ENCODE measurements at regions not wholly inside any gene's neighbourhood (a gene's known extent, or its start where the extent isn't known, plus 50 kb on each side); places are given as distances from the start of the nearest gene placed in this dataset.

DNA sequence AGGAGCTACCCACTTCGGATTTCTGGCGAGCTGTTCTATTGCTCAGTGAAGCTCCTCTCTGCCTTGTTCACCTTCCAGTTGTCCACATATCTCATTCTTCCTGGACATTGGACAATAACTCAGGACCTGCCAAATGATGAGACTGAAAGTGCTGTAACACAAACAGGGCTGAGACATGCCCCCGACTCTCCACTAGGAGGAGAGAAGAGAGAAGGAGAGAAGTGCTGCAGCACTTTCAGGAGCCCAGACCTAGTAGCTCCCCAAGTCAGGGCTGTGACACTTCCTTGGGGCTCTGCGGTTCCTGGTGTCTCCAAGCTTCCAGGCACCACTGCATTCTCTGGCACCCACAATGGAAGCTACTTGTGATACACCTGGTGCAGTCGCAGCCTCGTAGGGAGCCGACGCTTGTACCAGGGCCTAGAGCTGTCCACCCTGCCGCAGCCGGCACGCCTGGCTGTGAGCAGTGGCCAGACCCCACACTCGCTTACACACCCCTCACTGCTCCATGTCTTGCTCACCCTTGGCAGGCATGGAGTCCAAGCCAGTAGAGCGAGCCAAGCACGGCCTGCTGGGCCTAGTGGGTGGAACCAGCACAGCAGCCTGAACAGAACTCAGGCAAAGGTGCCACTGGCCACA is 234.9 kb downstream of the TECRL start:
- TF ChIP-seq CTCF (IDR thresholded peaks at IDR 0.05), result no peak
- no peaks in the 10 kb centered on the region for H3K36me3 ChIP-seq

DNA sequence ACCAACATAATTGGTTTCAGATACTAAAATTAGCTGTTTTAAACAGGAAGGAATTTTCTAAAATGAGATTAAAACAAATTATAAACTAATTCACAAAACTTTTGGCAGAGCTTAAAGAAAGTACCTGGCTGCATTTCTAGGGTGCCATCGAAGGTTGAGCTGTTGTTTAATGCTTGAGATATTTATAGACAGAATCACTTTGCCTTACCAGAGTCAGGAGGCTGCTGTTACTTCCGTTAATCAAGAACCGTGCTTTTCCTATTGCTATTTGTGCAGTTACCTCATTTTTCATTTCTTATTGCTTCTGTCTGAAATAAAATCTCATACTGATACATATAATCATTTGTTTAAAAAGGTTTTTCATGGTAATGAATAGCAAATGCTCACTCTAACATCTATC is 242.9 kb downstream of the TECRL start:
- Histone ChIP-seq H3K27ac (no peak overlapping the region), H3K36me3 (no peaks in the 10 kb centered on the region), H3K27me3 (no peaks in the 10 kb centered on the region), H3K9me3 (no peaks in the 10 kb centered on the region), H3K4me1 (no peaks in the 10 kb centered on the region), H3K4me3 (no peak overlapping the region)
- no peak for TF ChIP-seq CTCF (IDR thresholded peaks at IDR 0.05)
- no peak for DNase-seq
- intact Hi-C loops (cut with DNase I; ENCODE audit: low total_unique reads), result no loop called here

More for the DNA sequence above, 234.9 kb downstream of the TECRL start:
- no peak for DNase-seq
- H3K4me3 ChIP-seq, result no peak overlapping the region
- H3K27ac ChIP-seq, result no peak overlapping the region
- no peaks in the 10 kb centered on the region for H3K27me3 ChIP-seq
- no peaks in the 10 kb centered on the region for H3K4me1 ChIP-seq
- intact Hi-C loops (cut with DNase I; ENCODE audit: low total_unique reads), result no loop called here
- no peaks in the 10 kb centered on the region for H3K9me3 ChIP-seq

GRCh38 chr4:64158648-64159326 is 250.5 kb downstream of the TECRL start:
- H3K27me3 ChIP-seq, result no peaks in the 10 kb centered on the region
- peak in 1 of 2 donors; percentile 43 for DNase-seq
- peak; percentile 39 to 50 for TF ChIP-seq CTCF (IDR thresholded peaks at IDR 0.05)
- intact Hi-C loops (cut with DNase I; ENCODE audit: low total_unique reads), result no loop called here
- no peaks in the 10 kb centered on the region for H3K9me3 ChIP-seq
- no peaks in the 10 kb centered on the region for H3K36me3 ChIP-seq
- H3K4me3 ChIP-seq, result no peak overlapping the region
- no peak overlapping the region for H3K27ac ChIP-seq
- no peaks in the 10 kb centered on the region for H3K4me1 ChIP-seq

- H3K27me3 ChIP-seq, result no peaks in the 10 kb centered on the region
- no peak overlapping the region for H3K27ac ChIP-seq
- no peak for DNase-seq
- H3K36me3 ChIP-seq, result no peaks in the 10 kb centered on the region
- H3K4me1 ChIP-seq, result no peaks in the 10 kb centered on the region
- intact Hi-C loops (cut with DNase I; ENCODE audit: low total_unique reads), result no loop called here
- TF ChIP-seq CTCF (IDR thresholded peaks at IDR 0.05), result no peak
- H3K9me3 ChIP-seq, result no peaks in the 10 kb centered on the region
- no peak overlapping the region for H3K4me3 ChIP-seq
Measured at GRCh38 chr4:64157397-64157796, 251.9 kb downstream of the TECRL start.

GRCh38 chr4:64156253-64156652 is 253.0 kb downstream of the TECRL start:
- no peak for DNase-seq
- Histone ChIP-seq H3K4me3 (no peak overlapping the region), H3K27me3 (no peaks in the 10 kb centered on the region), H3K27ac (no peak overlapping the region), H3K9me3 (no peaks in the 10 kb centered on the region), H3K4me1 (no peaks in the 10 kb centered on the region), H3K36me3 (no peaks in the 10 kb centered on the region)
- intact Hi-C loops (cut with DNase I; ENCODE audit: low total_unique reads), result no loop called here
- TF ChIP-seq CTCF (IDR thresholded peaks at IDR 0.05), result no peak

All from tibial artery (tissue), 4 donors.